ENCODE measurements at regions not wholly inside any gene's neighbourhood (a gene's known extent, or its start where the extent isn't known, plus 50 kb on each side); places are given as distances from the start of the nearest gene placed in this dataset.
"Not testable (repeated sequence)": the region's sequence is repeated elsewhere in the genome, so short reads cannot be mapped to it uniquely, and the experiment has no call there.

DNA sequence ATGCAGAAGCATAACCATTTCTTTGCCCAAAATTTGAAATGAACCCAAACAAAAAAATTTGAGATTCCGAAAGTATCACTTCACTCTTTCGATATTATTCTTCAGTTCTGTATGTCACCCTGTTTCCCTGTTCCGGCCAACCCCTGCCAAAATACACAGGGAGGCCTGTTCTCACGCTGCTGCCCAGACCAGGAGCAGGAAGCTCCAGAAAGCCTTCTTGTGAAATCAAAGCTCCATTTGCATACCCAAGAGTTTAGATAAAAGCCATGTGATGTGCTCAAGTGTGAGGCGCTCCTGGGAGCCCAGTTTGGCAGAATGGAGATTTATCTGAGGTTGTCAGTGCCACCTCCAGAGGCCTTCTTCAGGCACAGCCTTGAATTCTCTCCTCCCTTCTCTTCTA, 236.2 kb downstream of the FGFR2 start:
- in situ Hi-C loops (cut with HindIII; ENCODE audit: low sequenced_read_pairs): no loop called here
- no peak for DNase-seq (ENCODE audit: low spot score)

DNA sequence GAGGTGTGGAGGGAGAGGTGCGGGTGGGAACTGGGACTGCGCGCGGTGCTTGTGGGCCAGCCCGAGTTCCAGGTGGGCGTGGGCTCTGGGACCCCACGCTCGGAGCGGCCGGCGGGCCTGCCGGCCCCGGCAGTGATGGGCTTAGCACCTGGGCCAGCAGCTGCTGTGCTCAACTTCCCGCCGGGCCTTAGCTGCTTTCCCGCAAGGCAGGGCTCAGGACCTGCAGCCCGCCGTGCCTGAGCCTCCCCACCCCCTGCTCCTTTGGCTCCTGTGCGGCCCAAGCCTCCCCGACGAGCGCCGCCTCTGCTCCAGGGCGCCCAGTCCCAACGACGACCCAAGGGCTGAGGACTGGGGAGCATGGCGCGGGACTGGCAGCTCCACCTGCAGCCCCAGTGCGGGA, 232.7 kb downstream of the FGFR2 start:
- in situ Hi-C loops (cut with HindIII; ENCODE audit: low sequenced_read_pairs): no loop called here
- no peak for DNase-seq (ENCODE audit: low spot score)

DNA sequence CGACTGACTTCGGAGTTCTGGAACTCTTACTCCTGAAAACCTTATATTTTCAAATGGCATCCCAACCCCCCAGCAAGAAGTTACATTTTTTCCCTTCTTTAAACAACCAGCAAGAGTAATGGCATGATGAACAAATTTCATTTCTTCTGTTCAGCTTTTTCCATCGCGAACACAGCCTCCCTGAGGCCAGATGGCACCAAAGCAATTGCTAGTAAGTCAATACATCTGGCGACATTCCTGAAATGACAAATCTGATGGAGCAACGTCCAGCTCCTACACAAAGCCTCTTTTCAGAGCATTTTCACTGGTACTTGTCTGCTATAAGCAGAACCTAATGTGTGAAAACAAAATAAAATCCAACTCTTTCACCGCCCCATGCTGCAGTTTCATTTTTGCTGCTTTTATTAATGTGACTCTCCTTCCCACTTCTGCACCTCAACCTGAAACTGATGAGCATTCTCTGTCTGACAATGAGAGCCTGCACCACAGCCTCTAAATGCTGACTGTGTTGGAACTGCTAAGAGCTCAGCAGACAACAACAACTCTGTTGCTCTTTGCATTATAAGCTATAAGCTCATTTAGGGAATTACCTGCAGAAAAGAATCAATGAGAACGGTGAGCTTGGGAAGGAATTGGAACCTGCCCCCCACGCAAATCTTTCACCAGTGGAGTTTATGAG, 229.8 kb downstream of the FGFR2 start:
- no peak for DNase-seq (ENCODE audit: low spot score)
- in situ Hi-C loops (cut with HindIII; ENCODE audit: low sequenced_read_pairs): no loop called here

DNA sequence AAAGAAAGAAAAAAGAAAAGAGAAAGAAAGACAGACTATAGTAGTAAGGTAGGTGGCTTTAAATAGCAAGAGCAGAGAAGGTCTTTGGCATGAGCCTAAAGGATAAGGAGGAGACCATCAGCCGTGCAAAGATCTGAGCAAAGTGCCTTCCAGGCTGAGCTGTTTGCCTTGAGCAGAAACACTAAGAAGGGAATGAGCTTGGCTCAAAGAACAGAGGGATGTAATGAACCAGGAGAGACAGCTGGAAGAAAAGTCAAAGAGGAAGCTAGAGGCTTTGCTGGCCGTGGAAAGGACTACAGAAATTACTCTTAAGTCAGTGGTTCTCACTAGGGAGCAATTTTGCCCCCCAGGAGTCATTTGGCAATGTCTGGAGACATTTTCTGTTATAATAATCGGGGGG, 228.6 kb downstream of the FGFR2 start:
- DNase-seq (ENCODE audit: low spot score): no peak
- in situ Hi-C loops (cut with HindIII; ENCODE audit: low sequenced_read_pairs): no loop called here

DNA sequence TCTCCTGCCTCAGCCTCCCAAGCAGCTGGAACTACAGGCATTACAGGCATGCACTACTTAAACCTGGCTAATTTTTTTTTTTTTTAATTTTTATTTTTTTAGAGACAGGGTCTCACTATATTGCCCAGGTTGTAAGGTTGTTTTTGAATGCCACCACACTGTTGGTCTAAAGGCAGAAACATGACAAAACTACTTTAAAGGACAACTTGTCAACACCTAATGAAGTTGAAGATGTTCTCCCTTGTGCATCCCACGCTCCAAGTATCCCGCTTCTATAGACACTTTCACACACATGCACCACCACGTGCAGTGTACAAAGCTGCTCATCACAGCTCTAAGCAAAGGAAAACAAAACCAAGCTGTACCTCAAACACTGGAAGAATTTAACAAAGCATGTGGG, 226.4 kb downstream of the FGFR2 start:
- DNase-seq (ENCODE audit: low spot score): no peak
- in situ Hi-C loops (cut with HindIII; ENCODE audit: low sequenced_read_pairs): no loop called here

DNA sequence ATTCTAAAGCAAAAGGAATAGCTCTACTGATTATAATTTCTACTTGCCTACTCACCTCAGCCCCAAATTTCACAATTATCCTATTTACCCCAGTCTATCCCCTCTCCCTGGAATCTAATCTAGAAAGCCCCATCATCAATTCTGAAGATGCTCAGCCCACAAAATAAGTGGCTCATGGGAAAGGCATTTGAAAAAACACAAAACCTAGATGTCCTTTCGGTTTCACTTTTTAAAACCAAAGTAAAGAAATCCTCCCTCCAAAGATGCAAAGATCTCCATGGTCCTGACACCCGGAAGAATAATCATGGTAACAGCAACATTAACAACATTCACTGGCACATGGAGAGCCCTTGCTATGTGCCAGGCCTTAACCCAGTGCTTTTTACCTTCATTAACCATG, 224.8 kb downstream of the FGFR2 start:
- in situ Hi-C loops (cut with HindIII; ENCODE audit: low sequenced_read_pairs): no loop called here
- DNase-seq (ENCODE audit: low spot score): no peak

DNA sequence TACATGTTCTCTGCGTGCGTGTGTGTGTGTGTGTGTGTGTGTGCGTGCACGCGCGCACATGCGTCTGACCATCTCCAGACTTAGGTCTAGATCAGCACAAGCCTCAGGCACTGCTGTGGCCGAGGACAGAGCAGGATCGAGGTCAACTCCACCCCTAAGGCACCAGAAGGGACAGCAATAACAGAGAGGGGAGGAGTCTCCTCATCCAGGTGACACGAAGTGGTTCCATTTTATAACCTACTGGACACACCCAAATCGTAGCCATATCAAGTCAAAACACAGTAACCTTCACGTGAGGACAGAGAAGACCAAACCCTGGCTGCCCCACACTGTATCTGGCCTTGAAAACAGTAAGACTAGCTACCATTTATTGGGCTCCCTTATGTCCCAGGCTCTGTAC, 224.1 kb downstream of the FGFR2 start:
- in situ Hi-C loops (cut with HindIII; ENCODE audit: low sequenced_read_pairs): no loop called here
- DNase-seq (ENCODE audit: low spot score): no peak

- in situ Hi-C loops (cut with HindIII; ENCODE audit: low sequenced_read_pairs): no loop called here
- DNase-seq (ENCODE audit: low spot score): no peak
These were observed 223.1 kb downstream of the FGFR2 start for GRCh38 chr10:121375172-121375571.

DNA sequence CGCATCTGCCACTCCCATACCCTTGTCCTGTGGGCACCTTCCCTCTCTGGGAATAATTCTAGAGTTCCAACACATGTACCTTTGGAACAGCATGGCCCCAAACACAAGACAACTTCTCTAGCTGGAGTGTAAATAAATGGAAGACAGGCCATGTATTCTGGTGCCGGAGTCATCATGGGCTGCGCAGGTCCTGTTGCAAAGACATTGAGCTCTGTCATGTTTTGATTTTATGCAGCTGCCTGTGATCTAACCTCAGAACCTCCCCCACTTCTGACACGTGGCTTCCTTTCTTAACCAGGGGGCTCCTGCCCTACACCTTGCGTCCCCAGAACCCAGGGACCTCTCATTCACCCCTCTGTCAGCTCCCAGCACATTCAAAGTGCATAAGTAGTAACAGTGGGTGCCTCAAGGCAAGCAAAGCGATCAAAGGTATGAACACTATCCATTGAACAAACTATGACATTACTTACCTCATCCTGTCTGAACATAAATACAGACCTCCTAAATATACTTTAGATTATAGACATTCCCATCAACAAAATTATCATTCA, 219.9 kb downstream of the FGFR2 start:
- no peak for DNase-seq (ENCODE audit: low spot score)
- in situ Hi-C loops (cut with HindIII; ENCODE audit: low sequenced_read_pairs): no loop called here

- in situ Hi-C loops (cut with HindIII; ENCODE audit: low sequenced_read_pairs): no loop called here
- no peak for DNase-seq (ENCODE audit: low spot score)
These were observed 219.2 kb downstream of the FGFR2 start for GRCh38 chr10:121379013-121379412.

- DNase-seq (ENCODE audit: low spot score): no peak
- in situ Hi-C loops (cut with HindIII; ENCODE audit: low sequenced_read_pairs): no loop called here
These were observed 218.0 kb downstream of the FGFR2 start for GRCh38 chr10:121380211-121380610.

DNA sequence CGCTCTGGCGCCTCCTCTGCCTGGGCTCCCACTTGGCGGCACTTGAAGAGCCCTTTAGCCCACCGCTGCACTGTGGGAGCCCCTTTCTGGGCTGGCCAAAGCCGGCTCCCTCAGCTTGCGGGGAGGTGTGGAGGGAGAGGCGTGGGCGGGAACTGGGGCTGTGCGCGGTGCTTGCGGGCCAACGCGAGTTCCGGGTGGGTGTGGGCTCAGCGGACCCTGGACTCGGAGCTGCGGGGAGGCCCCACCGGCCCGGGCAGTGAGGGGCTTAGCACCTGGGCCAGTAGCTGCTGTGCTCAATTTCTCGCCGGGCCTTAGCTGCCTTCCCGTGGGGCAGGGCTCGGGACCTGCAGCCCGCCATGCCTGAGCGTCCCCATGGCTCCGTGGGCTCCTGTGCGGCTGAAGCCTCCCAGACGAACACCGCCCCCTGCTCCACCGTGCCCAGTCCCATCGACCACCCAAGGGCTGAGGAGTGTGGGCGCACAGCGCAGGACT, 216.2 kb downstream of the FGFR2 start:
- in situ Hi-C loops (cut with HindIII; ENCODE audit: low sequenced_read_pairs); DNase-seq (ENCODE audit: low spot score): not testable (repeated sequence)

DNA sequence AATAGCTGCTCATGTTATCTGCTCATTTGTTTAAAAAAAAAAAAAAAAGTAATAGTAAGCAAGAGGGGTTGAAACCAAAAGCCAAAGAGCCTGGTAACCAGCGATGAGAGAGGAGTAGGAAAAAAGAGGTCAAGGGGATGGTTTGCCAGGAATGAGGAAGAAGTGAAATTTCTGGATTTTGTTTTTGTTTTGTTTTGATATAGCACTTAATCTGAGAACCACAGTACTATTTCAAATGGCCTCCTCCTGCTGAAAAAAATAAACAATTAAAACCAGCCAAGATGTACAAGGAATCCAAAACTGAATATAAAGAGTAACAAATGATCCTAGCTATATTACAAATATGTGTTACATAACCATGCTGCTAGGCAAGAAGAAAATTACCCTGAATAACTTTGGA, 213.1 kb downstream of the FGFR2 start:
- no peak for DNase-seq (ENCODE audit: low spot score)

GRCh38 chr10:121392657-121393056, 205.6 kb downstream of the FGFR2 start:
- in situ Hi-C loops (cut with HindIII; ENCODE audit: low sequenced_read_pairs): no loop called here
- no peak for DNase-seq (ENCODE audit: low spot score)

More for the DNA sequence above, 213.1 kb downstream of the FGFR2 start:
- in situ Hi-C loops (cut with HindIII; ENCODE audit: low sequenced_read_pairs): no loop called here

- in situ Hi-C loops (cut with HindIII; ENCODE audit: low sequenced_read_pairs): no loop called here
- no peak for DNase-seq (ENCODE audit: low spot score)
These were observed 204.7 kb downstream of the FGFR2 start for GRCh38 chr10:121393522-121393921.

DNA sequence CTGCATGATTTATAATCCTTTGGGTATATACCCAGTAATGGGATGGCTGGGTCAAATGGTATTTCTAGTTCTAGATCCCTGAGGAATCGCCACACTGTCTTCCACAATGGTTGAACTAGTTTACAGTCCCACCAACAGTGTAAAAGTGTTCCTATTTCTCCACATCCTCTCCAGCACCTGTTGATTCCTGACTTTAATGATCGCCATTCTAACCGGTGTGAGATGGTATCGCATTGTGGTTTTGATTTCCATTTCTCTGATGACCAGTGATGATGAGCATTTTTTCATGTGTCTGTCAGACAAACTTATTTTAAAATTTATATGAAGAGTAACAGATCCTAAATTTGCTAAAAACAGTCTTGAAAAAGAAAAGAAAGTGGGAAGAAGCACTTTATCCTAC, 197.7 kb downstream of the FGFR2 start:
- DNase-seq (ENCODE audit: low spot score); in situ Hi-C loops (cut with HindIII; ENCODE audit: low sequenced_read_pairs): not testable (repeated sequence)

DNA sequence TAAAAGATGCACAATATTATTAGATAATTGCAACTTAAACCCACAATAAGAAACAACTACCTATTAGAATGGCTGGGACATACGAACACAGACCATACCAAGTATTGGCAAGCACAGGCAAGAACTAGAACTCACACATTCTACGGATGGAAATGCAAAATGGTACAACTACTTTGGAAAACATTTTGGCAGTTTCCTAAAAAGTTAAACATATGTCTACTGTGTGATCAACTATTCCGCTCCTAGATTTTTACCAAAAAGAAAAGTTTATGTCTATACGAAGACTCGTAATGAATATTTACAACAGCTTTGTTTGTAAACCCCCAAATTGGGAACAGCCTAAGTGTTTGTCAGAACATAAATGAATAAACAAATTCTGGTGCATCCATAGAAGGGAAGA, 194.7 kb downstream of the FGFR2 start:
- in situ Hi-C loops (cut with HindIII; ENCODE audit: low sequenced_read_pairs): no loop called here
- no peak for DNase-seq (ENCODE audit: low spot score)

- DNase-seq (ENCODE audit: low spot score): no peak
- in situ Hi-C loops (cut with HindIII; ENCODE audit: low sequenced_read_pairs): no loop called here
These were observed 193.6 kb downstream of the FGFR2 start for GRCh38 chr10:121404611-121405010.

- in situ Hi-C loops (cut with HindIII; ENCODE audit: low sequenced_read_pairs): no loop called here
- DNase-seq (ENCODE audit: low spot score): no peak
These were observed 193.1 kb downstream of the FGFR2 start for GRCh38 chr10:121405096-121405495.

- DNase-seq (ENCODE audit: low spot score): no peak
- in situ Hi-C loops (cut with HindIII; ENCODE audit: low sequenced_read_pairs): no loop called here
These were observed 192.7 kb downstream of the FGFR2 start for GRCh38 chr10:121405549-121405948.

DNA sequence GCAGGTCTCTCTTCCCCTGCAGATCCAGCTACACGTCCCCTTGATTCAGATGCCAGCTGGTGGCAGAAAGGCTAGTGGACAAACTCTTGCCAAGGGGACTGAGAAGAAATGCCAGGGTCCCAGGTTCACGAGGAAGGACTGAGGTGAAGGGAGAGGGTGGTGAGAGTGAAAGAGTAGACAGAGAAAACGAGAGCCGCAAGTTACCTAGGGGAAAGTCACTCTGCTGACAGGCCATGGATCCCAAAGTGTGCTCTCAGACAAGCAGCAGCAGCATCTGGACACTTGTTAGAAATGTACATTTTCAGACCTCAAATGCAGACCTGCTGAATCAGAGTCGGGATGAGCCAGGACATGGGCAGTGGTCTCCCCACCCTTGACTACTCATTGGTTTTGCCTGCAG, 192.3 kb downstream of the FGFR2 start:
- in situ Hi-C loops (cut with HindIII; ENCODE audit: low sequenced_read_pairs): no loop called here
- DNase-seq (ENCODE audit: low spot score): no peak
